ENCODE measurements at regions not wholly inside any gene's neighbourhood (a gene's known extent, or its start where the extent isn't known, plus 50 kb on each side); places are given as distances from the start of the nearest gene placed in this dataset.
"Not testable (repeated sequence)": the region's sequence is repeated elsewhere in the genome, so short reads cannot be mapped to it uniquely, and the experiment has no call there.

GRCh38 chr7:66456431-66456830, 172.2 kb upstream of the KCTD7 start:
- not testable (repeated sequence) for DNase-seq (ENCODE audit: low spot score)

- not testable (repeated sequence) for DNase-seq (ENCODE audit: low spot score)
Measured at GRCh38 chr7:66458991-66459390, 169.7 kb upstream of the KCTD7 start.

- not testable (repeated sequence) for DNase-seq (ENCODE audit: low spot score)
Measured at GRCh38 chr7:66459783-66460413, 168.8 kb upstream of the KCTD7 start.

- DNase-seq (ENCODE audit: low spot score) = no peak
Measured at GRCh38 chr7:66460921-66461361, 167.7 kb upstream of the KCTD7 start.

- not testable (repeated sequence) for DNase-seq (ENCODE audit: low spot score)
Measured at GRCh38 chr7:66461397-66461796, 167.3 kb upstream of the KCTD7 start.

GRCh38 chr7:66462831-66463230, 165.8 kb upstream of the KCTD7 start:
- DNase-seq (ENCODE audit: low spot score) = not testable (repeated sequence)

- no peak for DNase-seq (ENCODE audit: low spot score)
Measured at GRCh38 chr7:66464059-66464458, 164.6 kb upstream of the KCTD7 start.

- no peak for DNase-seq (ENCODE audit: low spot score)
Measured at GRCh38 chr7:66466081-66466600, 162.5 kb upstream of the KCTD7 start.

- no peak for DNase-seq (ENCODE audit: low spot score)
Measured at GRCh38 chr7:66467887-66468286, 160.8 kb upstream of the KCTD7 start.

GRCh38 chr7:66473064-66473463, 155.6 kb upstream of the KCTD7 start:
- DNase-seq (ENCODE audit: low spot score) = not testable (repeated sequence)

GRCh38 chr7:66474441-66474840, 154.2 kb upstream of the KCTD7 start:
- DNase-seq (ENCODE audit: low spot score) = no peak

GRCh38 chr7:66476056-66476455, 152.6 kb upstream of the KCTD7 start:
- not testable (repeated sequence) for DNase-seq (ENCODE audit: low spot score)

GRCh38 chr7:66477822-66478397, 150.8 kb upstream of the KCTD7 start:
- not testable (repeated sequence) for DNase-seq (ENCODE audit: low spot score)

GRCh38 chr7:66481229-66481628, 147.5 kb upstream of the KCTD7 start:
- not testable (repeated sequence) for DNase-seq (ENCODE audit: low spot score)

- DNase-seq (ENCODE audit: low spot score) = not testable (repeated sequence)
Measured at GRCh38 chr7:66489065-66489464, 139.6 kb upstream of the KCTD7 start.

- DNase-seq (ENCODE audit: low spot score) = not testable (repeated sequence)
Measured at GRCh38 chr7:66489741-66490140, 138.9 kb upstream of the KCTD7 start.

GRCh38 chr7:66490979-66491378, 137.7 kb upstream of the KCTD7 start:
- not testable (repeated sequence) for DNase-seq (ENCODE audit: low spot score)

- DNase-seq (ENCODE audit: low spot score) = peak; percentile 59
Measured at GRCh38 chr7:66492405-66492804, 136.3 kb upstream of the KCTD7 start.

GRCh38 chr7:66493235-66494205, 135.2 kb upstream of the KCTD7 start:
- DNase-seq (ENCODE audit: low spot score) = peak; percentile 100

GRCh38 chr7:66497346-66497745, 131.3 kb upstream of the KCTD7 start:
- no peak for DNase-seq (ENCODE audit: low spot score)

- peak; percentile 26 for DNase-seq (ENCODE audit: low spot score)
Measured at GRCh38 chr7:66500087-66500486, 128.6 kb upstream of the KCTD7 start.

Data from mesenteric fat pad (tissue), 1 donor.